Inferior parietal cortex (tissue), 1 donor: ENCODE measurements at regions not wholly inside any gene's neighbourhood (a gene's known extent, or its start where the extent isn't known, plus 50 kb on each side); places are given as distances from the start of the nearest gene placed in this dataset.
"Not testable (repeated sequence)": the region's sequence is repeated elsewhere in the genome, so short reads cannot be mapped to it uniquely, and the experiment has no call there.

ENCODE experiments used
- DNase-seq: peaks from one replicate; pipeline ENCODE4 v3.0.0-alpha.2; 2016; ENCODE audit errors: extremely low spot score

DNA sequence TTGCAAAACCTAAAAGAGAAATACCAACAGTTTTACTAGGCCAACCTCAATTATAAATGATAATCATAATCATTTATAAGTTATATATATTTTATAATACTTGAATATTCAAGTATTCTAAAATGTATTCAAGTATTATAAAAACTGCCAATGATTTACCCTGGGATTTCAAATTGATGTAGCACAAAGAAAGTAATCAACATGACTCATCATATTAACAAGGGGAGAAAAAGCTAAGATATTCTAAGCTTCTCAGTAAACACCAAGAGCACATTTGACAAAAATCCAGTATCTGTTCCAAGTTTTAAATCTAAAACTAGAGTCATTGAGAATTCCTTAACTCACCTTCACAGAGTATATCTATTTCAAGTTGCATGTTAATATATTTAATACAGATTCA, 56.1 kb downstream of the CAPZA3 start:
- DNase-seq = no peak

DNA sequence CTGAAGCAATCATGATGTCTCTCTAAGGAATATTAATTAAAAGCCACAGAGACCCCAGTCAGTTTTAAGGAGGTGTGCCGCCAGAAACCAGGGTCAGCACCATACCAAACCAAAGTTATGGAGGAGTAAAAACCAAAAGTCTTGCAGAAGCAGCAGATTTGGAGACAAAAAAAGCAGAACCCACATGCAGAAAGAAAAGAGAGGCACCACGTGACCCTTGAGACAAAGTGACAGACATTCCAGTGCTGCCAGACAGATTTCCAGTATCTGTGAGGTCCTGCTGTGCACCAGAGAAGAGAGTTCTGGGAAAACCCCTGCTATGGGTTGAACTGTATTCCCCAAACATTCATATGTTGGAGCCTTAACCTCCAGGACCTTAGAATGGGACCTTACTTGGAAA, 59.7 kb downstream of the CAPZA3 start:
- no peak for DNase-seq

DNA sequence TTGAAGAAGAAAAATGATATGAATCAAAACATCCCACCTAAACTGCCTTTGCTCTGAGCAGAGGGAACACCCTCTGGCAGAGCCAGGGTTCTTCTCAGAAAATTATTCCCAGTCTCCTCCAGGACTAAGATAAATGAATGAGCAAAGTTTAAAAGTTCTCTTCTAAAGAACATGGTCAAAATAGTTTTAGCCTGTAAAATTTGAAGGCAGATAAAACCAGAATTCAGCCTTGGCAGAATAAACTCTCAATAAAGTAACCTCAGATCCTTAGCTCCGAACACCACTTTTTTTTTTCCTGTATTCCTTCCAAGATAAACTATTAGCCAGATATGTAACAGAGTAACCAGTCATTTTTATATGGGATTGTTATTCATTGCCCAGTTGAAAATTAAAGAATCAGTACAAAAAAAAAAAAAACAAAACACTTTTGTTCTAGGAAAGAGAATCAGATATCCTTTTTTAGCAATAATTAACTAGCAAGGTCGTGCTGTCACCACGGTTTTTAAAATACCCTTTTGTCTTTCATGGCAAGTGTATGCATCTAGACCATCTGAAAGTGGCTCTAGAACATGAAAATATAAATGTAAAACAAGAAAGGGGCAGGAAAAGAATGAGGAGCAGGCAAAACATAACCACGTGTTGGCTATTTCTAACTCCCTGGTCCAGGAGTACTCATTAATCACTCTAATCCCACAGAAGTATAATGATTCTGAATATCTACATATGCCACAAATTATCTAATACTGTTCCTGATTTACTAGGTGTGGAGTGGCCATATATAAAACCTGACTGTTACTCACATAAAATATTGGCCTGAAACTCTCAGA, 60.8 kb downstream of the CAPZA3 start:
- DNase-seq = no peak

DNA sequence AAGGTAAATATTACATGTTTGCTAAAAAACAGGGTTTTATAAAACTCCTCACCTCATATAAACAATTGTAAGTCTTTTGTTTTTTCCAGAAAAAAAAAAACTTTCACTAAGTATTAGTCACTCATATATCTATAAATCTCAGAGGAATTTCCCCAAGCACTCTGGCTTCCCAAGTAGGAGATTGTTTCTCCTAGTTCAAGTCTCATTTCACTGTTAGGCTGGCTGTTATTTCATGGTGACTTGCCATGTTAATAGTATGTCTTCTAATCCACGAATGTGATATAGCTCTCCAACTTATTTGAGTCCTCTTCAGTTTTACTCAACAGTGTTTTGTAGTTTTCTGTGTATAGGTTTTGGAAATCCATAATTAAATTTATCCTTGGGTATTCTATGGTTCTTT, 61.6 kb downstream of the CAPZA3 start:
- no peak for DNase-seq

DNA sequence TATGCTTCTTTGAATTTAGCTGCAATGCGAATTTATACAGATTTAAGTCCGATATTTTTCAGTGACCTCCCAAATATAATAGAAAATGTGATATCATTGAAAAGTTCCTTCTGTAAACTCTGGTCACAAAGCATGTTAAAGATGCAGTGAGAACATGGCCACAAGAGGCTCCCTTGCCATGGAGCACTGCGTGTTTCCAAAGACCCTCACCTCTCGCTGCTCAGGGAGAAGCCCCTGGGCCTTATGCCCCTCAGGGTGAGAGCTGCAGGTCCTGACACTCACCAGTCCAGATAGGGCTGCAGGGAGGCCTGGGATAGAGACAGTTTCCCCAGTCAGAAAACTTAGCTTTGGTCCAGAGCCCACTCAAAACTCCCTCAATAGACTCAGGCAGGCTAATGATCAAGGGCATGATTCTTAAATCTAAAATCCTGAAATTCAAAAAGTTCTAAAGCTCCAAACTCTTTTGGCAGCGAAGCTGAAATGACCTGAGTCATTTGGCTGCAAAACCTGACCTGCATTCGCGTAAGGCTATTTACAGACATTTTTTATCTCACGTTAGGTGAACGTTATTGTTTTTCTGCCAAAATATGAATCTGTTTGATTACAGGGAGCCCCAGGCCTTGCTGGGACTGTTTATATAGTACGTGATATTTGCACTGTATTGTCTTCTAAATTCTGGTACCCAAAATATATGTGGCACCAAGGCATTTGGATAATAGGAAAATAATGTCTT, 67.8 kb downstream of the CAPZA3 start:
- DNase-seq = no peak

DNA sequence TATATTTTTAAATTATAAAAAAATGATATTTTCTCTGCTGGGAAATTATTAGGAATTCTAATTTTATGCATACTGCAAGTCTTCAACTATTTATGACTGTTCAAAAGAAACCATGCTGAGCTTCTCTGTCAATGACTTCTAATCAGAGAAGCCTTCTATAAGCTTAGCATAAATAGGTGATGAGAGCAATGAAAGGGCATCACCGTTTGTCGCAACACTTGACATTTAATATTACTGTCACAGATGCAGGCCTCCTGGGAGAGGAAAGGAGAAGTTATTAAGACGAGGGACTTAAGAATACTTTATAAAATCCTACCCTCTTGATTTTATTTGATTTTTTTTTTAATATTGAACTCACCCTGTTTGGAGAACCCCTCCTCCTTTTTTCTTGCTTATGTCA, 69.8 kb downstream of the CAPZA3 start:
- no peak for DNase-seq

DNA sequence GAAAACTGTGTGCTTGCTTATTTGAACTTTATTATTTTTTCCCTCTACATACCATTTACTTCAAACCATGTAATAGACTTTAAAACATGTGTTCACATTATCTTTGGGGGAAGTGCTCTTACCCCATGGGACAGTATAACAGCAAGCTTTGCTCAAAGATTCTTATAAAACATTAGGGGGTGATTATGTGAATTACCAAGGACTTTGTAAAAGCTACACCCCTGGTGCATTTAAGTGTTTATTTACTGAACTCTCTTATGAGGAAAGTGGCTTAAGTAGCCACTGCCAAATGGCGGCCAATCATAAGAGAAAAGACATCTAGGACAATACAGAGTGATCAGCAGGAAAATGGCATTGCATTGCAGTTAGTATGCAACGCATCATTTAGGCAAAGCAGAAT, 70.3 kb downstream of the CAPZA3 start:
- DNase-seq = no peak

DNA sequence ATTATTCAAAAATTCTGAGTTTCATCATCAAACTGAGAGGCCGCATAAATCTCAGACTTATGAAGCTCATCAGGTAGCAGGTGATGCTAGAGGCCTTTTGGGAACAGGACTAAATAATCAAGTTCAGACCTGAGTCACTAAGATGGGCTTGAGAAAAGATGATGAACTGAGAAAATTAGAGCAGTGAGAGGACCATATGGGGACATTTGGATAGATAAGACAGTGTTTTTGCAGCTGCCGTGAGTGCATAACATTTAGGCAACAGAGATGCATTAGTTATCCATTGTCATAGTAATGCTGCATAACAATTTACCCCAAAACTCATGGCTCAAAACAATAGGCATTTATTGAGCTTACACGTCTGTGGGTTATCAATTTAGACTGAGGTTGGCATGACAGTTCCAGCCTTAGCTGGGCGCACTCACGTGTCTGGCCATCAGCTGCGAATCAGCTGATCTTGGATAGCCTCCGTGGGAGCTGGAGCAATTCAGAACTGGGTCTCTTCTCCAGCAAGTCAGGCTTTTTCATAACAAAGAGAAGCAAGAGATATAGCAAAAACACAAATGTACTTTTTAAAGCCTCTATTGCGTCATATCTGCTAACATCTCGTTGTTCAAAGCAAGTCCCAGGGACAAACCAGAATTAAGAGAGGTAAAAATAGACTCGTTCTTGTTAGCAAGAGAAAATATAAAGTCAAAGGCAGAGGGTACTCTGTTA, 72.8 kb downstream of the CAPZA3 start:
- no peak for DNase-seq

DNA sequence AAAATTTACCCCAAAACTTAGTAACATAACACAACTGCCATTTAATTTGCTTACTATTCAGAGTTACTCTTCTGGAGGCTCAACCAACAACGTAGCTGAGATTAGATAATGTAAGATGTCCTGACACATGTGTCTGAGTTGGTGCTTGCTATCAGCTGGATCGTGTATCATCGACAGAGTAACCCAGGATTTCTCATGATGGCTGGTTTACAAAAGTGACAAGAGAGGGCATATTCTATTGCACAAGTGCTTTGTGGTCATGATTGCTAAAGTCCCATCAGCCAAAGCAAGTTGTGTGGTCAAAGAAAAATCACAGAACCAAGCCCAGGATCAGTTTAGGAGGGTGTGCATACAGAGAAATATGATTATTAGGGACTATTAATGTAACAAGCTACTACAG, 73.4 kb downstream of the CAPZA3 start:
- DNase-seq = no peak

DNA sequence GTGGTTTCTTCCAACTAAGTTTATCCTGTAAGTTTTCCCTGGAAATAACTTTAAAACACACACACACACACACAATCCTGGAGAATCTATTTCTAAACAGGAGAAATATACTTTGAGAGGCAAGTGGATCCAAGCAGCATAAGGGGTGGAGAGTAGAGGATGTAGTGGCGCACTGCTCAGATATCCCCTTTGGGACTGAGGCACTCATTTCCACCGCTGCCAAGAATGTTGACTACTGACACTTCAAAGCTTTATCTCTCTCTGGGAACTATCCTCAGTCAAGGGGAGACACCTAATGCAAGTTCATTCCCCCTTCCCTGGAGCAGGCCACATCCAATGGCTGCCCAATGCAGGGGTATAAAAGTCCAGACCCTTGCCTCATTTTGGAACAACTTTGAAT, 75.8 kb downstream of the CAPZA3 start:
- no peak for DNase-seq

DNA sequence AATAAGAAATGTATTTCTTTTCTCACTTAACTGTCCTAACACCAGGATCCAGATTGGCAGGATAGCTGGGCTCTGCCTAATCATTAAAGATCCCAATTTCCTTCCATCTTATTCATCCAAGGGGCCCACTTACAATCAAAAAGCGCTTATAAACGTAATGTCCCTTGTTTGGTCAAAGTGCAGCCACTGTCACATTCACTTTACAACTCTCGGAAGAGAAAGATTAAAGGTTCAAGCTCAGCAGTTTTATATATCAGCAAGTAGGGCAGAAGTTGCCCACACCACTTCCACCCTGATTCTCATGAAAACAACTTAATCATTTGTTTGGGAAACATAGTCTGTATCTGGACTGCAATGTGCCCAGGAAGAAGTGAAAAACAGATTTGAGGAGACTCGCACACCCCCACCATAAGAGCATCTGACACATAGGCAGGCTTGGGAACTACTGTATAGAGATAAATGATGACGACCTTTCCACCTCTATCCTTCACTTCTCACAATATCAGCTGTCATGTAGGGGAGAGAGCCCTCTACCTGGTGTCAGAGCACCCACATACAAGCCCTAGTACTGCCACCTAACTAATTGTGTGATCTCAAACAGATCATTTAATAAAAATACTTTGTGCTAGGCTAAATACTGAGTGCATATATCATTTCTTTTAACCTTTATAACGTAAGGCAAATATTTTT, 80.8 kb downstream of the CAPZA3 start:
- no peak for DNase-seq

DNA sequence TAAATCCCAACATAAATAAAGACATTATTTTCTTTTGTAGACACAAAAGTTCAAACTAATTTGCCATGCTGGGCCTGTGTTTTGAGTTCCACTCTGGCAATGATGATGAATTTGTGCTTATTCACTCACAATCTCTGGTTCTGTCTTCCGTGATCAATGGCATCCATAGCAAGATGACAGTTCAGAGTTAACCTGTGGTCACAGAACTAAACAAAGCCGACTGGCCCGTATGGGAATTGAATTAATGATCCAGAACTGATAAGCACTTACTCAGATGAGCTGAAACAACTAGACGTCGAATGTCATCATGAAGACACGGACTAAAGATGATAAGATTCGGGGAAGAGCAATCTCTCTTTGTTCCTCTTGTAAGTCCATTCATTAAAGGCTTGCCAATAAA, 81.6 kb downstream of the CAPZA3 start:
- DNase-seq = no peak

DNA sequence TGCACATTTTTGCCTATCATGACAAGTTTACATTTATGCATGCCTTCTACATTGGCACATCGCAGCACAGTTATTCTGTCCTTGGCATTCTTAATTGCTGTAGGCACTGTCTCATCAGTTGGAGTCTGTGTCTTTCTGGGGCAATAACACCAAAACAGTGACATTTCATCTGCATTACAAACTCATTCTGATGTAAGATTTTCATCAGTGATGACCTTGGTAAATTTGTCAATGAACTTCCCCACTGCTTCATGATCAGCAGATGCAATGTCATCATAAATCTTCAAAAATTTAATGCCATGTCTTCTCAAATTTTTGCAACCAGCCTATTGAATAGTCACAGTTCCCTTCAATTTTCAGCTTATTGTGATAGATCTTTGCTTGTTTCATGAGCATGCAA, 85.5 kb downstream of the CAPZA3 start:
- no peak for DNase-seq

DNA sequence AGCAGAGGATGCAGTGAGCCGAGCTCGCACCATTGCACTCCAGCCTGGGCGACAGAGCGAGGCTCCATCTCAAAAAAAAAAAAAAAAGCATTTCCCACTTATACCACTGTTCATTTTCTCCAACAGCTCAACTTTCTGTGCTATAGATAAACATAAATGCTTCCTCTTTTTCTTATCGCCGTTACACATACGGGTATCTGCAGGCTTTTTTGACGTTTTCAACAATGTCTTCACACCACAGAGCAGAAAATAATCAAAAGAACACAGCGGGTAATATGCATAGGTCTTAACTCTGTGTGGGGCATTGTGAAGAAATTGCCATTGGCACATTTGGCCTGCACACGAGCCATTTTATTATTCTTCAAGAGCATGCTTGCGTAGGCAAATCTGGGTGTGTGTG, 86.4 kb downstream of the CAPZA3 start:
- no peak for DNase-seq

DNA sequence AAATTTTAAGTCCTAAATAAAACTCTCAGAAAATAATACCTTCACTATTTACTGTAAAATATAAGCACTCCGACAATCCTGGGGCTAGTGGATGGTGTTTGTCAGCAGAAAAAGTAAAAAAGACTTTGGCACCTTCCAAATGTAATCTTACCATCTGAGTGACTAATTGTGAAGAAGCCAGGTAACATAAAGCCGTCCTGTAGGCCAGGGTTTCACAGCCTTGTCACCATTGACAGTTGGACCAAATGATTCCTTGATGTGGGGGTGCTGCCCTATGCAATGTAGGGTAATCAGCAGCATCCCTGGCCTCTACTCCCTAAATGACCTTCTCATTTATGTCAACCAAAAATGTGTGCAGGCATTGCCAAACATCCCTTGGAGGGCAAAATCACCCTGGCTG, 87.2 kb downstream of the CAPZA3 start:
- no peak for DNase-seq

DNA sequence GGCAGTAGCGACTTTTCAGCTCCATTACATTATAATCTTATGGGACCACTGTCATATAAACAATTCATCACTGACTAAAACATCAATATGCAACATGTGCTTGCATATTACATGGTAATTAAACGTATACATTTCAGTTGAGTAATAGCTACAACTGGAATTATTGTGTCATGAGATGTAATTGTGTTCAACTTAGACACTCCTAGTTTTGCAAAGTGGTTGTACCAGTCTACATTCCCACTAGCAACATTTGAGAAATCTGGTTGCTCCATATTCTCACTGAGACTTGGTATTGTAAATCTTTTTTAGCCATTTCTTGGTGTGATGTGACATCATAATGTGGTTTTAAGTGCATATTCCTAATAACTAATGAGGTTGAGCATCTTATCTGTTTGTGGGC, 90.0 kb downstream of the CAPZA3 start:
- no peak for DNase-seq

DNA sequence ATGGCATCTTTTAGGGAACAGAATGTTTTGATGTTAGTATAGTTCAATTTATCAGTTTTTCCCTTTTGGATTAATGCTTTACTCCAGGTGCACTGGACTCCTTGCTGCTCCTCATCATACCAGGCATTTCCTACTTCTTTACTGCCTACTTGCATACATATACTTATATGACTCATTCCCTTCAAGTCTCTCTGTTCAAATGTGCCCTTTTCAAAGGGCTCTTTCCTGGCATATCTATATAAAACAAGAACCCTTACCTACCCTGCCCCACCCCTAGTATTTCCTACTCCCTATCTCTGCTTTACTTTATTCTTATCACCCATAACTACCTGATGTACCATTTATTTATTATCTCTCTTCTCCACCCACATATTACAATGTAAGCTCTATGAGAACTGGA, 90.6 kb downstream of the CAPZA3 start:
- no peak for DNase-seq

DNA sequence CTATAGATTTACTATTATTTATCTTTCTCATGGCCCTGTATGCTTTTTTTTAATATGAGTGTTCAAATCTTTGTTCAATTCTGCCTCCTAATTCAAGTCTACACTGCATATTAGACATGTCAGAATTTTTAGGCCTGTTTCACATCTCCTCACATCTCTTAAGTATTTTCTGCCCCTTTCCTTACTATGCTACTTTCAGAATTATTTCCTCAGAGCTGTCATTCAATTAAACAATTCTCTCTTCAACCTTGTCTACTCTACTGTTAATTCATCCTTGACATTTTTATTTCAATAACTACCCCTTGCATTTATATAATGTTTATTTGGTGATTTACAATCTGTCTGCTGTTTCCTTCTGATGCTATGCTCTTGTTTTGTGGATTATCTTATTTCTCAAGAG, 91.1 kb downstream of the CAPZA3 start:
- DNase-seq = no peak

DNA sequence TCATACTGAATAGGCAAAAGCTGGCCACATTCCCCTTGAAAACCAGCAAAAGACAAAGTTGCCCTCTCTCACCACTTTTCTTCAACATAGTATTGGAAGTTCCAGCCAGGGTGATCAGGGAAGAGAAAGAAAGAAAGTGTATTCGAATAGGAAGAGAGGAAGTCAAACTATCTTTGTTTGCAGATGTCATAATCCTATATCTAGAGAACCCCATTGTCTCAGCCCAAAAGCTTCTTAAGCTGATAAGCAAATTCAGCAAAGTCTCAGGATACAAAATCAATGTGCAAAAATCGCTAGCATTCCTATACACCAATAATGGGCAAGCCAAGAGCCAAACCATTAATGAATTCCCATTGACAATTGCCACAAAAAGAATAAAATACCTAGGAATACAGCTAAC, 95.0 kb downstream of the CAPZA3 start:
- DNase-seq = not testable (repeated sequence)

DNA sequence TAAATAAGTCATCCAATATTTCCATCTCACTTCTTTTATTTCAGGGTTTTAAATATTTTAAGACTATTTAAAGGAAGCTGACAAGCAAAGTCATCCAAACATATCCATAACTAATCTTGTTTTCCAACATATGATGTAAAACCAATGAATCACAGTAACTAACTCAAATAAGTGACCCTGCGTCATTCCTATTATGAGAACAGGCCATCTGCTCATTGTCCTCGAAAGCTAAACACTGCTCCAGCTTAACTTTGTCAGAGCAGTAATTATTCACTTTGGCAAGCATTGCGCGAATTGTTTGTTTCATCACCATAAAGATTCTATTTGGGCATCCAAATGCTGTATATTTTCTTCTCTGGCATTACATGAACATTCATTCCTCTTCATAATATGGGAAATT, 99.1 kb downstream of the CAPZA3 start:
- no peak for DNase-seq

DNA sequence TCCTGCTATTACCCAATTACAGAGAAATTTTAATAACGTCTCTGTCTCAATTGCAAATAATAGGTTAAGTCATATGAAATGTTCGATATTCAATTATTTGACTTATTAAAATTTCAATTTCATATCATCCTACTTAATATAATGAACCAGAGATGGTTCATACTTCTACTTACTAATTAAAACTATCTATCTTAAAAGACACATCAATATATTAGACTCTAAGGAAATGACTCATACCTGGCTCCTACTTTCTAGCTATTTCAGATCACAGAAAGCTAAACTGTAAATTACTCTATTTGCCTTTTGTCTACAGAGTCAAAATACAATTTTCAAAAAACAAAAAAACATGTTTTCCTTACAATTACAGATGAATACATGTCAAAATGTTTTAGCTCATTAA, 99.6 kb downstream of the CAPZA3 start:
- no peak for DNase-seq

DNA sequence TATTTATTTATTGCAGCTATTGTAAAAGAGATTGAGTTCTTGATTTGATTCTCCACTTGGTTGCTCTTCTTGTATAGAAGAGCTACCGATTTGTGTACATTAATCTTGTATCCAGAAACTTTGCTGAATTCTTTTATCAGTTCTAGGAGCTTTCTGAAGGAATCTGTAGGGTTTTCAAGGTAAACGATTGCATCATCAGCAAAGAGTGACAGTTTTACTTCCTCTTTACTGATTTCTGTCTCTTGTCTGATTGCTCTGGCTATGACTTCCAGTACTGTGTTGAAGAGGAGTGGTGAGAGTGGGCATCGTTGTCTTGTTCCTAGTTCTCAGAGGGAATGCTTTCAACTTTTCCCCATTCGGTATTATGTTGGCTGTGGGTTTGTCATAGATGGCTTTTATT, 103.1 kb downstream of the CAPZA3 start:
- not testable (repeated sequence) for DNase-seq
